Fibroblast of the aortic adventitia (primary cell): ENCODE measurements at regions not wholly inside any gene's neighbourhood (a gene's known extent, or its start where the extent isn't known, plus 50 kb on each side); places are given as distances from the start of the nearest gene placed in this dataset.

ENCODE experiments used
- DNase-seq: peaks from one replicate; pipeline ENCODE4 v3.0.0-alpha.2; 2010; ENCODE audit warnings: low read depth
- H3K4me3 ChIP-seq: 2 replicates; pipeline ENCODE4 v1.5.1; 2011; ENCODE audit warnings: low read depth, mild to moderate bottlenecking, control low read depth, low read length, moderate library complexity
- TF ChIP-seq, protein P1 (sequence below): IDR thresholded peaks from 2 replicates; pipeline ENCODE4 v1.5.1; 2011; ENCODE audit warnings: mild to moderate bottlenecking, low read length, control low read depth, inconsistent platforms; ENCODE audit not compliant: insufficient read depth

- TF ChIP-seq, protein P1, sequence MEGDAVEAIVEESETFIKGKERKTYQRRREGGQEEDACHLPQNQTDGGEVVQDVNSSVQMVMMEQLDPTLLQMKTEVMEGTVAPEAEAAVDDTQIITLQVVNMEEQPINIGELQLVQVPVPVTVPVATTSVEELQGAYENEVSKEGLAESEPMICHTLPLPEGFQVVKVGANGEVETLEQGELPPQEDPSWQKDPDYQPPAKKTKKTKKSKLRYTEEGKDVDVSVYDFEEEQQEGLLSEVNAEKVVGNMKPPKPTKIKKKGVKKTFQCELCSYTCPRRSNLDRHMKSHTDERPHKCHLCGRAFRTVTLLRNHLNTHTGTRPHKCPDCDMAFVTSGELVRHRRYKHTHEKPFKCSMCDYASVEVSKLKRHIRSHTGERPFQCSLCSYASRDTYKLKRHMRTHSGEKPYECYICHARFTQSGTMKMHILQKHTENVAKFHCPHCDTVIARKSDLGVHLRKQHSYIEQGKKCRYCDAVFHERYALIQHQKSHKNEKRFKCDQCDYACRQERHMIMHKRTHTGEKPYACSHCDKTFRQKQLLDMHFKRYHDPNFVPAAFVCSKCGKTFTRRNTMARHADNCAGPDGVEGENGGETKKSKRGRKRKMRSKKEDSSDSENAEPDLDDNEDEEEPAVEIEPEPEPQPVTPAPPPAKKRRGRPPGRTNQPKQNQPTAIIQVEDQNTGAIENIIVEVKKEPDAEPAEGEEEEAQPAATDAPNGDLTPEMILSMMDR = no peak
- DNase-seq = no peak
- no peak overlapping the region for H3K4me3 ChIP-seq
Observed at GRCh38 chr17:71548540-71549190, 572.2 kb upstream of the SOX9 start.

- no peak overlapping the region for H3K4me3 ChIP-seq
- TF ChIP-seq, protein P1 = no peak
- no peak for DNase-seq
Observed at GRCh38 chr17:71550675-71551074, 570.1 kb upstream of the SOX9 start.

DNA sequence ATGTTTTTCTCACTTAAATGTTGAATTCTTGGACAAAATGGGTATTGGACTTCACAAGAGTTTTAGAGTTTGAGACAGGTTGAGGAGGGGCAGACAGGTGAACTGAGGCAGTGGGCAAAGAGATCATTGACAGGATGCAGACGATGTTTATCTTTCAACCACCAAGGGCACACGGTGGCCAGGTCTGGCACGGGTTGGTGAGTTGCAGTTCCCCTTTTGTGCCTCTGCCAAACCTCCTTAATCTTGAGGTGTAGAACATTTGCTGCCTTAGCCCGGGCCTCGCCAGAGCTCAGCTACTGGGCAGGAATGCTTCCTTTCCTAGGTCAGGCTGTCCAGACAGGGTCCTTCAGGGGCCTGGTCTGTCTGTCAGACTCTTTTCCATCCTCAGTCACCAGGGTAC, 567.4 kb upstream of the SOX9 start:
- TF ChIP-seq, protein P1 = no peak
- no peak overlapping the region for H3K4me3 ChIP-seq
- no peak for DNase-seq

DNA sequence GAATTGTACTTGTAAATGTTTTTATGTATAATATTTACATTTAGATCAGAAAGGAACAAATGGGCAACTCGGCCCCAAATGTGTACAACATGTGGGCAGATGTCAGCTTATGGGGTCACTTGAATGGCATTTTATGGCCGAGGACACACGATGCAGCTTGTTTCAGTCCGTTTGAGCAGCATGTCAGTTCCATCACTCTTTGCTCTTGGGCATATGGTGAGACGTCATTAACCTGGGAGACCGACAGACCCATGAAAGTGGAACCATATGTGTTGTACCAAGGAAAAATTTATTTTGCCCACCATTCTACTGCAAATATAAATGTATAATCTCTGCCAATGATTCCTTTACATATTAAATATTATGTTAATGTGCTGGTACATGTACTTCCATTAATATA, 561.9 kb upstream of the SOX9 start:
- TF ChIP-seq, protein P1 = no peak
- DNase-seq = no peak

DNA sequence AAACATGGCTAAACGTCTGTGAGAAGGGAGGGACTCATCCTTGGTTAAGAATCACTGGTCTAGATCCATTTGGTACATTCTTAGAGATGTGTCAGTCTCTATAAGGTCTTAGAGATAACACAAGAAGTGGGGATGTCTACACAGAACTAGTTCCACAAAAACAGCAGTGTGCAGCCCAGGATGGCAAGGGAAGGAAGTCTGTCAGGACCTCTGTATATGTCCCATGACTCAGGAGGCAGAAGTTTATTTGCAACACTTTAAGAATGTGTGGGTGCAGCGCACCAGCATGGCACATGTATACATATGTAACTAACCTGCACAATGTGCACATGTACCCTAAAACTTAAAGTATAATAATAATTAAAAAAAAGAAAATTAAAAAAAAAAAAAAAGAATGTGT, 548.5 kb upstream of the SOX9 start:
- H3K4me3 ChIP-seq = no peak overlapping the region
- no peak for DNase-seq
- TF ChIP-seq, protein P1 = no peak

More for the DNA sequence above, 561.9 kb upstream of the SOX9 start:
- no peak overlapping the region for H3K4me3 ChIP-seq

DNA sequence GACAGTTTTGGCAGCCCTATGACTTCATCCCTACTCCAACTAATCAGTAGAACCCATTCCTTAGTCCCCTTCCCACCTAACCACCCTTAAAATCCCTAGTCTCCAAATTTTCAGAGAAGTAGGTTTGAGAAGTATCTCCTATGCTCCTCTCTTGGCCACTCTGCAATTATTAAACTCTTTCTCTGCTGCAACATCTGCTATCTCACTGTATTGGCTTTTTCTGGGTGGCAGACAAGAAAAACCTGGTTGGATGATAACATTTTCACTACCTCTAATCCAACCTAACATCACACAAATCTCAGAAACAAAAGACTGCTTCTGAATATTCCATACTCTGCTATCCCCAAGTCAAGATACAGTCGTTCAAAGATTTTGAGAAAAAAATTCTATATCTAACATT, 542.4 kb upstream of the SOX9 start:
- TF ChIP-seq, protein P1 = no peak
- DNase-seq = no peak
- H3K4me3 ChIP-seq = no peak overlapping the region

GRCh38 chr17:71580220-71580619, 540.6 kb upstream of the SOX9 start:
- TF ChIP-seq, protein P1 = no peak
- H3K4me3 ChIP-seq = no peak overlapping the region
- no peak for DNase-seq
